Putamen (tissue), 1 donor: ENCODE measurements at regions not wholly inside any gene's neighbourhood (a gene's known extent, or its start where the extent isn't known, plus 50 kb on each side); places are given as distances from the start of the nearest gene placed in this dataset.
A peak's percentile ranks its signal among the peaks of the same experiment; 100 is the strongest.

Experiments
- DNase-seq: peaks from one replicate; pipeline ENCODE4 v3.0.0-alpha.2; 2016; ENCODE audit warnings: low spot score

DNA sequence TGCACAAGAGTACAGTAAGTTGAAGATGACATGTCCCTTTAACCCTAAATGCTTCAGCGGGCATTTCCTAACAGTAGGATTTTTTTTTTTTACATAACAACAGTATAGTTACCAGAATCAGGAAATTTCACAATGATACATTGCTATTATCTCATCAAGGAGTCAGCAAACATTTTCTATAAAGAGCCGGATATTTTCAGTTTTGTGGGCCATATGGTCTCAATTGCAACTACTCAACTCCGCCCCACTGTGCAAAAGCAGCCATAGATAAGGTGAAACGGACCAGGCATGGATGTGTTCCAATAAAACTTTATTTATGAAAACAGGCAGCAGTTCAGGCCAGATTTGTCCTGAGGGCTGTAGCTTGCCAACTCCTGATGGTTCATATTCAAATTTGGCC lies 130.6 kb downstream of the SMAD6 start:
- DNase-seq: no peak

DNA sequence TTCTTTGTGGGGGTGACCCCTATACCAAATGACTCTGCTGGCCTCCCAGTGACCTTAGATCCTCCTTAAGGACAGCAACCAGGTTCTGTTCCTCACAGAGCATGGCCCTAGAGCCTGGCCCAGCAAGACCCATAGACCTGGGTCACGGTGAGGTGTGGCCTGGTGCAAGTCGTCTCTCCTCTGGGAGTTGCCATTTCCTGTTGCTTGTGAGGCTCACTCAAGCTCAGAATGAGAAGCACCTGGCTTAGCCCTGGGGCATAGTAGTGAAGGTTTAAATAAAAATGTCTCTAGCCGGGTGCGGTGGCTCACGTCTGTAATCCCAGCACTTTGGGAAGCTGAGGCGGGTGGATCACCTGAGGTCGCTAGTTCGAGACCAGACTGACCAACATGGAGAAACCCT lies 131.3 kb downstream of the SMAD6 start:
- DNase-seq: no peak

- no peak for DNase-seq
These were observed 131.8 kb downstream of the SMAD6 start for GRCh38 chr15:66833803-66834202.

DNA sequence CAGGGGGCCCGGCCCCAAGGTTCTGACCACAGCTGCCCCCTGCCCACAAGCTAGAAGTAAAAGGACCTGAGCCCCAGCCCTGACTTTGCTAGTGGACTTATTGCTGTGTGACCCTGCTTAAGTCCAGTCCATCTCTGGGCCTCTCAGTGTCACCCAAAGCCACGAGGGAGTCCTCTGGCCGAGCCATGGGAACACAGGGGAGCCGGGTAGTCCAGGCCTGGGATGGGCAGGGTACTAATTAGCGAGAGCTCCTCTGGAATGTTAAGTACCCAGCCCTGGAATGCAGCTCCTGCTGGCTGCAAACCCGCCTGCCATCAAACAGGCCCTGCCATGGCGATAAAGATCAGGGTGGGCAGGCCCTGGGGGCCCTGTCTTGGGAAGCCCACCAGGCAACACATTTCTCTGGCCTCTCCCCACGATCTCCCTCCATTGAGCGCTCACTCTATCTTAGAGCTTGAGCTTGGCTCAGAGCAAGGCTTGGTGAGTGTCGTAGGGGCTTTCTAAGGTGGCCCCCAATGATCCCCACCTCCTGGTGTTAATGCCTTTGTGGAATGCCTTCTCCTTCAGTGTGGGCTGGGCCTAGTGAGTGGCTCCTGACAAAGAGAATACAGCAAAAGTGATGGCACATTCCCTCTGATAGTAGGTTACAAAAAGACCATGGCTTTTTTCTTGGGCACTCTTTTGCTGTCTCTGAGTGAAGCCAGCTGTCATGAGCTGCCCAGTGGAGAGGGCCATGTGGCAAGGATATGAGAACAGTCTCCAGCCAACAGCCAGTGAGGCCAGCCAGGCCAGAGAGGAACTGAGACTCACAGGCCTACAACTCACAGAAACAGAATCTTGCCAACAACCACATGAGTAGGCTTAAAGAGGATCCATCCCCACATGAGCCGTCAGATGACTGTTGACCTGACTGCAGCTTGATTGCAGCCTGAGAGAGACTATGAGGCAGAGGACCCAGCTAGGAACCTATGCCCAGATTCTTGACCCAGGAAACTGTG lies 133.1 kb downstream of the SMAD6 start:
- no peak for DNase-seq

- no peak for DNase-seq
These were observed 134.4 kb downstream of the SMAD6 start for GRCh38 chr15:66836231-66837030.

DNA sequence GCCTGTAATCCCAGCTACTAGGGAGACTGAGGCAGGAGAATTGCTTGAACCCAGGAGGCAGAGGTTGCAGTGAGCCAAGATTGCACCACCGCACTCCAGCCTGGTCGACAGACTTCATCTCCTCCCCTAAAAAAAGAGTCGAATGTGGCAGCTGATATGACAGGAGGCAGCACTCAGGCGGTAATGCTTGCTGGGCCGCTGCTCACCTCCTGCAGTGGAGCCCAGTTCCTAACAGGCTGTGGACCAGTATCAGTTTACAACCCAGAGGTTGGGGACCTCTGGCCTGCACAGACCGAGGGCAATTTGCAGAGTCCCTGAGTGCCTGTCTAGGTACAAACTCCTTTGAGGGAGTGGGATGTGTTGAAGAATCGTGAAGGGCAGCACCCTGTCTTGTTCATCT lies 136.2 kb downstream of the SMAD6 start:
- no peak for DNase-seq

DNA sequence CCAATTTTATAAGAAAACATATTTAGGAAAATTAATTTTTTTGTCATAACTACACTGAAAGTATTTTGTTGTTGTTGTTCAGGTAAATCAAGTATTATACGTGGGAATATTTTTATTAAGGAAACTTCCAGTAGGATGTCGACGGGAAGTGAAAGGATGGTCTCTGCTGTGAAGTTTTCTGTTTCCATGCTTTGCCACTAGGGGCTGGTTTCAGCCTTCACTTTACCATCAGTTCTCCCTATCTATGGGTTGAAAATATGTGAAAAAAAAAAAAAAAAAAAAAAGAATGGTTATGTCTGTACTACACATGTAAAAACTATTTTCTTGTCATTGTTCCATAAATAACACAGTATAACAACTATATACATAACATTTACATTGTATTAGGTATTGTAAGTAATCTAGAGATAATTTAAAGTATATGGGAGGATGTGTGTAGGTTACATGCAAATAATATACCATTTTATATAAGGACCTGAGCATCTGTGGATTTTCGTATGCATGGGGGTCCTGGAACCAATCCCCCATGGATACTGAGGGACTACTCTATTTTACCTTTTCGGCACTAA lies 136.7 kb downstream of the SMAD6 start:
- DNase-seq: no peak

DNA sequence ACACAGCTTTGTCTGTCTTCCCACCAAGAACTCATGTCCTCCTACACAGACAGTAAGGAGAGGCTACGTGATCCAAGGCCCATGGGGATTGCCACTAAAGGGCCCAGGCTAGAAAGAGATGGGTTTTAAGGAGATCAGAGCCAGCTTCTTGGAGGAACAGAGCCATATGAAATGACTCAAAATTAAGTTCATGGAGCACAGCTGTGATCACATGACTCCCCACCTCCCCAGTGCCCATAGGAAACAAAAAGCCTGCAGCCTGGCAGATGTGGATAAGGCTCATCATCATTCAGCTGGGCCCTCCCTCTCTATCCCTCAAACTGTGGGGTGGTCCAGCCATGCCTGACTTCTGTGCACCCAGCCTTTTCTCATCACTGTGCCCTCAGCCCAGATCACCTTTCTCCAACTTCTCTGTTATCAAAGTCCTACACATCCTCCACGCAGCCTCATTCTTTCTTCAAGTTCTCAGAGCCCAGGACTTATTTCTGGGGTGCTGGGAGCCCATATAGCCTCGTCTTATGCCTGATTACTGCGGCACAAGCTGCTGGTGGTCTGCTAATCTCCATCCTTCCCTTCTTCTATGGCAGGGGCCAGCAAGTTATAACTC lies 137.6 kb downstream of the SMAD6 start:
- no peak for DNase-seq

DNA sequence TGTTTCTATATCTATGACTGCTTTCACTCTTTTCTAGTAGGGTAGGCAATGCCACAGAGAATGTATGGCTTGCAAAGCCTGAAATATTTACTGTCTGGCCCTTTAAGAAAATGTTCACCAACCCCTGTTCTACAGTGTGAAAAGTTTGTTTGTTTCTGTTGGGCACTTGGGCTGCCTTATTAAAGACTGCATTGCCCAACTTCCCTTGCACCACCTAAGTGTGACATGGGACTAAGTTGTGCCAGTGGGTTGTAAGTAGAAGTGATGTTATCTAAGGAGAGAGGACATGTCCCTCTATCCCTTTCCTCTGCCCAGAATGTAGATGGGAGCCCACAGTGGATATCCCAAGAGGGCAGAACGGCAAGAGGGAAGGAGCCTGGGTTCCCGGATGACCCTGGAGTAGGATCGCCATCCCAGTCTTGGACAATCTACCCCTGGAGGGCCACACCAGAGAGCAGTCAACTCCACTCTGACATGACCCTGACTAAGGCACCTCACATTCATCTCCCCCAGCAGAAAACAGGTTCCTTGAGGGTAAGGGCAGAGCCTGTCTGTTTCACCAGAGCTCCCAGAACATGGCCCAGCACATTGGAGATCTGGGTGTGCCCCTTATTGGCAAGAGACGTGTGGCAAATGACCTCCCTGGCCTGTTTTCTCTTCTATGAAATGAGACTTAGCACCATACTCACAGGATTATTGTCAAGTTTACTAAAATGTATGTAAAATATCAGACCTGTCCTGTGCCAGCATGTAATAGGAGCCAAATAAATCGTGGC lies 138.8 kb downstream of the SMAD6 start:
- no peak for DNase-seq

DNA sequence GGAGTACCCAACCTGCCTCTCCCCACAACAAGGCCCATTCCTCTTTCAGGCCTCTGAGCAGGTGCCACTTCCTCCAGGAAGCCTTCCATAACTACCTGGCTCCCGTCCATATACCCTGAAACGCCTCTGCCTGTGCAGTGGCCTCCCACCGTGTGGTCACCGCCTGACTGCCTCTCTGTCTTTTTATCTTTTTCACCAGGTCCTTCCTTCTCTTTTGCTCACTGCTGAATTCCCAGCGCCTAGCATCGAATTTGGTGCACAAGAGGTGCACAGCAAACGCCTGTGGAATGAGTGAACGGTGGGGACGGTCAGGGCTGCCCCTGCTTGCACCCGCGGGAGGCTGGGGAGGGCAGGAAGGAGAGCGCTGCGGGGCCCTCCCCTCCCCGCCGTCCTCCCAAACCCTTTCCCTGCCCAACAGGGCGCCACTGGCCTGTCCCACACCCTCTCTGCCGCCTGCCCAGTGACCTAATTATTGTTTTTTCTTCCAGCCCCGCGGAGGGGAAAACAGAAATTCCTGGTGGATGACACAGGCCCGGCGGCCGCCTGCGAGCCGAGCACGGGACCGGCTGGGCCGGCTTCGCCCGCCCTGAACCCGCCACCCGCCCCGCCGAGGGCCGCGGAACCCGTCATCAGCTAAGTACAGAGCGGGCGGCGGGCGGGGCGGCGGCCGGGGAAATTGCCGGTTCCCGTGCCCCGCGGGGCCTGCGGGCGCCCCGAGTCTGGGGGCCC lies 140.1 kb downstream of the SMAD6 start:
- peak; percentile 18 for DNase-seq

DNA sequence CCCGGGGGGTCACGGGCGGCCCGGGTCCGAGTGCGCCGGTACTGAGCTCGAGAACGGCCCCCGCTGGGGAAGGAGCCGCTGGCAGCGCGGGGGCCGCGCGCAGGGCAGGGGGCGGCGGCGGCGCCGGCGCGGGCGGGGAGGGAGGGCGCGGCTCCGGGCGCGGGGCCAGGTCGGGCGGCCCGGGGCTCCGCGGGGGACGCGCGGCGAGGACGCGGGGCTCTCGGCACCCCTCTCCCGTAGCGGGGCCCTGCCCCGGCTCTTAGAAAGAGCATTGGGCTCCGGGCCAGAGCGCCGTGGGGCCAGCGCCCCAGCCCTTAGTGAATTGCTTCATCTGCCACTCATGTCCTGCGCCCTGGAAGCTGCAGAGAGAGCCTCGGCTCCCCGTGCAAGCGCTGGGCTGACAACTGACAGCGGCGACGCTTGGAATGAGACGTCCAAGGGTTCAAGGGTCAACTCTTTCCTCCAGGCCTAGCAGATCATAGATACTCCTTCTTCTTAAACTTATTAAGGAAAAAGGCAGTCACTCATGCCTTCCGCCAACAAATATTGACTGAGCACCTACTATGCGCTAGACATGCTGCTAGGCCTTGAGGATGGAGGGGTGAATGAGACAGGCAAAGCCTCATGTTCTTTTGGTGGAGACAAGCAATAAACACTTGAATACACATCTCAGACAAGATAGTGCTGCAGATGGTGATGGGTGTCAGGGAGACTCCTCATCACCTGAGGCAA lies 140.8 kb downstream of the SMAD6 start:
- DNase-seq: no peak

- no peak for DNase-seq
These were observed 141.5 kb downstream of the SMAD6 start for GRCh38 chr15:66843581-66843980.

DNA sequence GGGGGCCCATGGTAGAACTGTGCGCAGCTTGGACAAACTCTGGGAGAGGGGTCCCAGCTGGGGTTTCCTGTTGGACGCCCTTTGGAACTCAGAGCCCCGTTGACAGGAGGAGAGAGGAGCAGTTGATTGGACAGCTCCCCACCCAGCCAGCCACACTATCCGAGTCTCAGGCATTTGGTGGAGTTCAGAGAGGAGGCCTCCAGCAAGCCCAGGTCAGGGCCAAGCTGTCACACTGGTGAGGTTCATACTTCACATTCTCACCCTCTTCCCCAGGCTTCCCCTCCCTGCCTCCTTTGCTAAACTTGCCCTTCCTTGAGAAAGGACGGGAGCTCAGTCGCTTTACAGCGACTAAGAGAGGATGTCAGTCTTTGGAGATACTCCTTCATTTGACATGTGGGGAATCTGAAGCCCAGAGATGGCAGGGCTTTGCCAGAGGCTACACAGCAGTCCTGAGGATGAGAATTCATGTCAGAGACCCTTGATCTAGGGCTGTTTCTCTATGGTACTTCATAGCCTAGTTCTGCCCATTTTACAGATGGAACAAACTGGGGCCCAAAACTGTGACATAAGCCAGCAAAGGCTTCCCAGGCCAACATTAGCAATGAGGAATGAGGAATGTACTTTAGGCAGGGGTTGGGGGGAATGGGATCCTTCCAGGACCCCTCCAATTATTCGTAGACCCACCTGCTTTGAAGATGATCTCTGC lies 142.2 kb downstream of the SMAD6 start:
- DNase-seq: no peak

- no peak for DNase-seq
These were observed 142.7 kb downstream of the SMAD6 start for GRCh38 chr15:66844747-66845145.

- DNase-seq: no peak
These were observed 143.3 kb downstream of the SMAD6 start for GRCh38 chr15:66845266-66845785.

GRCh38 chr15:66846031-66846430 lies 144.0 kb downstream of the SMAD6 start:
- DNase-seq: no peak

DNA sequence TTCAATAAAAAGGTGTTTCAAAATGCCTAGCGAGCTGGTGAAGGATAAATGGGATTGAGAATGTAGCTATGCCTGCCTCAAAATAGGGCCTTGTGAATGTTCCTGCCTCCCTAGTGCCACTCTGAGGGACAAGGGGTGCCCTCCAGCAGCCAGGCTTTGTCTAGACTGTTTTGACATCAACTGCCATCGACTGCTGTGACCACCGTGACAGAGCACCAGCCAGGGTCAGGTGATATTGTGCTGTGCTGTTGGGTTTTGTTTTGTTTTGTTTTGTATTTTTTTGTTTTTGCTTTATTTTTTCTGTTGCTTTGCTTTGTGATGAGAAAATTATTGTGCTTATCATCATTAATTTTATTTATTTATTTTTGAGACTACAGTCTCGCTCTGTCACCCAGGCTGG lies 144.8 kb downstream of the SMAD6 start:
- no peak for DNase-seq

- DNase-seq: no peak
These were observed 145.5 kb downstream of the SMAD6 start for GRCh38 chr15:66847565-66847991.

DNA sequence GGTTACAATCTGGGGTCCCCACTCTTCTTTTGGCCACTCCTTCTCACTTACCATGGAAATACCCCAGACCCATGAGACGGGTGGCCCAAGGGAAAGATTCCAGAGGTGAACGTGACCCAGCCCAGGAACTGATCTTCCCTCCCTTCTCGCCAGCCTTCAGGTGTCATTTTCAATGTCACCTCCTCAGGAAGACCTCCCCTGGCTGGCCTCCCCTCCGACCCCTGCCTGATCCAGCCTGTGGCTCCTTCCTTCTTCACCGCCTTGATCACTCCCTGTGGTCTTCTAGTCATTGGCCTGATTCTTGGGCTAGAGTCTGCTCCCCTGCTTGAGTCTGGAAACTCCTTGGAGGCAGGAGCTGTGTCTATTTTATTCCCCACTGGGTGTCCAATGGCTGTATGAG lies 146.1 kb downstream of the SMAD6 start:
- no peak for DNase-seq
